ENCODE measurements at regions not wholly inside any gene's neighbourhood (a gene's known extent, or its start where the extent isn't known, plus 50 kb on each side); places are given as distances from the start of the nearest gene placed in this dataset.
"Not testable (repeated sequence)": the region's sequence is repeated elsewhere in the genome, so short reads cannot be mapped to it uniquely, and the experiment has no call there.

- FAIRE-seq (no peak), DNase-seq (ENCODE audit: insufficient read length, low spot score) (no peak)
- TF ChIP-seq TAF1 (IDR thresholded peaks at IDR 0.05; ENCODE audit: low read depth, low read length) (no peak), SPI1 (IDR thresholded peaks at IDR 0.05; ENCODE audit: low read depth, low read length) (peak; percentile 68), POU2F2 (IDR thresholded peaks at IDR 0.05; ENCODE audit: low read depth, low read length) (no peak)
These were observed 187.1 kb upstream of the SEMA3E start for GRCh38 chr7:83836028-83836427.

- DNase-seq (ENCODE audit: insufficient read length, low spot score) (no peak), FAIRE-seq (no peak)
- TF ChIP-seq POU2F2 (IDR thresholded peaks at IDR 0.05; ENCODE audit: low read depth, low read length) (no peak), TAF1 (IDR thresholded peaks at IDR 0.05; ENCODE audit: low read depth, low read length) (no peak), SPI1 (IDR thresholded peaks at IDR 0.05; ENCODE audit: low read depth, low read length) (no peak), POLR2AphosphoS5 (IDR thresholded peaks at IDR 0.05; ENCODE audit: low read depth, low read length) (no peak), PAX5 (IDR thresholded peaks at IDR 0.05; ENCODE audit: insufficient read depth, low read length, severe bottlenecking) (no peak), POLR2A (IDR thresholded peaks at IDR 0.05; ENCODE audit: low read depth, low read length) (no peak)
These were observed 186.5 kb upstream of the SEMA3E start for GRCh38 chr7:83835424-83835823.

- FAIRE-seq; DNase-seq (ENCODE audit: insufficient read length, low spot score): not testable (repeated sequence)
These were observed 184.8 kb upstream of the SEMA3E start for GRCh38 chr7:83833721-83834120.

- DNase-seq (ENCODE audit: insufficient read length, low spot score): no peak
- TF ChIP-seq POU2F2 (IDR thresholded peaks at IDR 0.05; ENCODE audit: low read depth, low read length) (no peak), SPI1 (IDR thresholded peaks at IDR 0.05; ENCODE audit: low read depth, low read length) (no peak), POLR2AphosphoS5 (IDR thresholded peaks at IDR 0.05; ENCODE audit: low read depth, low read length) (no peak), TAF1 (IDR thresholded peaks at IDR 0.05; ENCODE audit: low read depth, low read length) (no peak), POLR2A (IDR thresholded peaks at IDR 0.05; ENCODE audit: low read depth, low read length) (no peak), PAX5 (IDR thresholded peaks at IDR 0.05; ENCODE audit: insufficient read depth, low read length, severe bottlenecking) (no peak)
- no peak for FAIRE-seq
These were observed 183.1 kb upstream of the SEMA3E start for GRCh38 chr7:83832009-83832408.

GRCh38 chr7:83827036-83827435 is 178.1 kb upstream of the SEMA3E start:
- DNase-seq (ENCODE audit: insufficient read length, low spot score): no peak
- no peak for TF ChIP-seq POLR2AphosphoS5 (IDR thresholded peaks at IDR 0.05; ENCODE audit: low read depth, low read length)
- TF ChIP-seq TAF1 (IDR thresholded peaks at IDR 0.05; ENCODE audit: low read depth, low read length): no peak
- no peak for TF ChIP-seq SPI1 (IDR thresholded peaks at IDR 0.05; ENCODE audit: low read depth, low read length)
- no peak for TF ChIP-seq POLR2A (IDR thresholded peaks at IDR 0.05; ENCODE audit: low read depth, low read length)
- no peak for TF ChIP-seq PAX5 (IDR thresholded peaks at IDR 0.05; ENCODE audit: insufficient read depth, low read length, severe bottlenecking)
- TF ChIP-seq POU2F2 (IDR thresholded peaks at IDR 0.05; ENCODE audit: low read depth, low read length): no peak
- no peak for FAIRE-seq

- no peak for FAIRE-seq
- TF ChIP-seq POLR2AphosphoS5 (IDR thresholded peaks at IDR 0.05; ENCODE audit: low read depth, low read length): no peak
- TF ChIP-seq PAX5 (IDR thresholded peaks at IDR 0.05; ENCODE audit: insufficient read depth, low read length, severe bottlenecking): no peak
- TF ChIP-seq SPI1 (IDR thresholded peaks at IDR 0.05; ENCODE audit: low read depth, low read length): no peak
- TF ChIP-seq TAF1 (IDR thresholded peaks at IDR 0.05; ENCODE audit: low read depth, low read length): no peak
- no peak for DNase-seq (ENCODE audit: insufficient read length, low spot score)
These were observed 175.3 kb upstream of the SEMA3E start for GRCh38 chr7:83824214-83824613.

- DNase-seq (ENCODE audit: insufficient read length, low spot score) (no peak), FAIRE-seq (no peak)
- no peak for TF ChIP-seq PAX5 (IDR thresholded peaks at IDR 0.05; ENCODE audit: insufficient read depth, low read length, severe bottlenecking)
- TF ChIP-seq POLR2AphosphoS5 (IDR thresholded peaks at IDR 0.05; ENCODE audit: low read depth, low read length): no peak
- no peak for TF ChIP-seq SPI1 (IDR thresholded peaks at IDR 0.05; ENCODE audit: low read depth, low read length)
- TF ChIP-seq POLR2A (IDR thresholded peaks at IDR 0.05; ENCODE audit: low read depth, low read length): no peak
- TF ChIP-seq TAF1 (IDR thresholded peaks at IDR 0.05; ENCODE audit: low read depth, low read length): no peak
- no peak for TF ChIP-seq POU2F2 (IDR thresholded peaks at IDR 0.05; ENCODE audit: low read depth, low read length)
These were observed 172.9 kb upstream of the SEMA3E start for GRCh38 chr7:83821866-83822265.

GRCh38 chr7:83820641-83821040 is 171.7 kb upstream of the SEMA3E start:
- TF ChIP-seq SPI1 (IDR thresholded peaks at IDR 0.05; ENCODE audit: low read depth, low read length) (no peak), POU2F2 (IDR thresholded peaks at IDR 0.05; ENCODE audit: low read depth, low read length) (no peak), POLR2A (IDR thresholded peaks at IDR 0.05; ENCODE audit: low read depth, low read length) (no peak), TAF1 (IDR thresholded peaks at IDR 0.05; ENCODE audit: low read depth, low read length) (no peak), POLR2AphosphoS5 (IDR thresholded peaks at IDR 0.05; ENCODE audit: low read depth, low read length) (no peak)
- no peak for FAIRE-seq
- DNase-seq (ENCODE audit: insufficient read length, low spot score): no peak

- FAIRE-seq (no peak), DNase-seq (ENCODE audit: insufficient read length, low spot score) (no peak)
- TF ChIP-seq SPI1 (IDR thresholded peaks at IDR 0.05; ENCODE audit: low read depth, low read length) (0 out of 2 replicates have a peak, but pooled peaks have one; percentile 4), POU2F2 (IDR thresholded peaks at IDR 0.05; ENCODE audit: low read depth, low read length) (no peak)
These were observed 171.0 kb upstream of the SEMA3E start for GRCh38 chr7:83819911-83820310.

- DNase-seq (ENCODE audit: insufficient read length, low spot score) (no peak), FAIRE-seq (no peak)
- TF ChIP-seq POLR2A (IDR thresholded peaks at IDR 0.05; ENCODE audit: low read depth, low read length) (no peak), SPI1 (IDR thresholded peaks at IDR 0.05; ENCODE audit: low read depth, low read length) (no peak), POLR2AphosphoS5 (IDR thresholded peaks at IDR 0.05; ENCODE audit: low read depth, low read length) (no peak), POU2F2 (IDR thresholded peaks at IDR 0.05; ENCODE audit: low read depth, low read length) (no peak), TAF1 (IDR thresholded peaks at IDR 0.05; ENCODE audit: low read depth, low read length) (no peak), PAX5 (IDR thresholded peaks at IDR 0.05; ENCODE audit: insufficient read depth, low read length, severe bottlenecking) (no peak)
These were observed 165.5 kb upstream of the SEMA3E start for GRCh38 chr7:83814480-83814879.

- FAIRE-seq; DNase-seq (ENCODE audit: insufficient read length, low spot score): not testable (repeated sequence)
These were observed 163.6 kb upstream of the SEMA3E start for GRCh38 chr7:83812563-83812962.

All from GM12891 (cell line).